Esophagus squamous epithelium (tissue), 5 donors: ENCODE measurements at regions not wholly inside any gene's neighbourhood (a gene's known extent, or its start where the extent isn't known, plus 50 kb on each side); places are given as distances from the start of the nearest gene placed in this dataset.

Experiments
- DNase-seq: peaks from one replicate; lab custom pipeline; 2025; lab: John Stamatoyannopoulos, UW
- H3K27ac ChIP-seq, 4 donors: fragments of 200-600 bp; sonication (generic); one replicate each; pipeline ENCODE4 v1.5.1; 2016 to 2019; ENCODE audit warnings: mild to moderate bottlenecking in 1 of 4
- H3K27me3 ChIP-seq, 4 donors: fragments of 200-600 bp; sonication (generic); 1 replicate in 3 of 4; 2 replicates in 1 of 4; pipeline versions ENCODE4 v1.5.1 to v1.6.0; 2017 to 2021; ENCODE audit warnings: antibody characterized with exemption in 1 of 4
- H3K36me3 ChIP-seq, 3 donors: fragments of 200-600 bp; sonication (generic); one replicate each; pipeline ENCODE4 v1.5.1; 2016 to 2019
- H3K4me1 ChIP-seq, 3 donors: fragments of 200-600 bp; sonication (generic); one replicate each; pipeline ENCODE4 v1.5.1; 2017 to 2019
- H3K4me3 ChIP-seq, 4 donors: fragments of 200-600 bp; sonication (generic); 1 replicate in 3 of 4; 2 replicates in 1 of 4; pipeline ENCODE4 v1.5.1; 2016 to 2019; ENCODE audit warnings: mild to moderate bottlenecking in 2 of 4, moderate library complexity in 1 of 4
- H3K9me3 ChIP-seq, 3 donors: fragments of 200-600 bp; sonication (generic); one replicate each; pipeline ENCODE4 v1.5.1; 2016 to 2019
- CTCF ChIP-seq, 6 experiments: fragments of 450-650 bp in 4 of 6; fragments of 200-600 bp in 2 of 6; sonication (generic) in 2 of 6; IDR thresholded peaks; one replicate each; pipeline ENCODE4 v1.5.1; 2016 to 2019; ENCODE audit warnings: antibody characterized with exemption in 6 of 6, mild to moderate bottlenecking in 4 of 6, moderate library complexity in 4 of 6
- POLR2A ChIP-seq, 4 donors: fragments of 450-650 bp; IDR thresholded peaks; one replicate each; pipeline ENCODE4 v1.6.1; 2017; ENCODE audit warnings: antibody characterized with exemption in 4 of 4, mild to moderate bottlenecking in 4 of 4, moderate library complexity in 3 of 4
- WGBS, 2 donors: methylation state at CpG; one replicate each; pipeline ENCODE4 v1.1.5; 2018; 5-methylcytosine and 5-hydroxymethylcytosine counted together
- intact Hi-C: fragments of 100-400 bp; cut with DNase I; formaldehyde crosslinking; loops from one replicate; pipeline ENCODE4 v1.15.0; 2022
- donor health status: DM: yes; HTN: yes; CAD: no.

- Histone ChIP-seq H3K9me3 (no peaks in the 10 kb centered on the region), H3K36me3 (no peaks in the 10 kb centered on the region), H3K4me3 (no peak overlapping the region), H3K27me3 (no peaks in the 10 kb centered on the region), H3K4me1 (peaks cover 29 to 89% (median 43%) of the 10 kb centered on the region in 3 donors), H3K27ac (peak overlapping the region in 2 of 4 donors; percentile 91 to 96)
- DNase-seq = no peak
- 52 to 57% methylated on average over 4 of the region's 4 CpGs for WGBS, 2 donors
- TF ChIP-seq CTCF (IDR thresholded peaks at IDR 0.05) = no peak
- no peak for TF ChIP-seq POLR2A (IDR thresholded peaks at IDR 0.05)
- intact Hi-C loops = loop anchor here (5.0 to 10.0 kb wide), 2 partner anchors 108 to 211 kb away; partner anchors contain the start of gene SERTAD2
These were observed 125.9 kb upstream of the SLC1A4 start for GRCh38 chr2:64863097-64863820.

- Histone ChIP-seq H3K4me3 (peak overlapping the region; percentile 40 to 83 (median 61)), H3K27me3 (no peaks in the 10 kb centered on the region), H3K4me1 (peaks cover 11 to 69% (median 24%) of the 10 kb centered on the region in 3 donors), H3K9me3 (no peaks in the 10 kb centered on the region), H3K27ac (peak overlapping the region; percentile 91 to 96 (median 91)), H3K36me3 (no peaks in the 10 kb centered on the region)
- DNase-seq = no peak
- TF ChIP-seq POLR2A (IDR thresholded peaks at IDR 0.05) (no peak), CTCF (IDR thresholded peaks at IDR 0.05) (peak in 5 of 6 experiments; percentile 38 to 100 (median 99))
- 0% methylated on average over 5 to 9 of the region's 67 CpGs for WGBS, 2 donors
- intact Hi-C loops = loop anchor here (5.0 to 10.0 kb wide), 2 partner anchors 110 to 273 kb away; no protein-coding TSS in a partner anchor
These were observed 123.9 kb upstream of the SLC1A4 start for GRCh38 chr2:64865073-64865830.

- TF ChIP-seq POLR2A (IDR thresholded peaks at IDR 0.05) = no peak
- peak in 1 of 6 experiments; percentile 57 for TF ChIP-seq CTCF (IDR thresholded peaks at IDR 0.05)
- H3K4me1 ChIP-seq = peaks cover 9 to 63% (median 19%) of the 10 kb centered on the region in 3 donors
- peak overlapping the region; percentile 40 to 83 (median 61) for H3K4me3 ChIP-seq
- no peak for DNase-seq
- H3K27me3 ChIP-seq = no peaks in the 10 kb centered on the region
- no peaks in the 10 kb centered on the region for H3K36me3 ChIP-seq
- no peaks in the 10 kb centered on the region for H3K9me3 ChIP-seq
- WGBS, 2 donors = 40 to 41% methylated on average over 10 of the region's 10 CpGs
- intact Hi-C loops = loop anchor here (5.0 to 10.0 kb wide), 2 partner anchors 111 to 274 kb away; no protein-coding TSS in a partner anchor
- H3K27ac ChIP-seq = peak overlapping the region; percentile 91 to 96 (median 91)
These were observed 123.3 kb upstream of the SLC1A4 start for GRCh38 chr2:64865831-64866345.

GRCh38 chr2:64866797-64867196 is 122.4 kb upstream of the SLC1A4 start:
- H3K27ac ChIP-seq = peak overlapping the region in 2 of 4 donors; percentile 13 to 36
- 41 to 52% methylated on average over 5 to 7 of the region's 8 CpGs for WGBS, 2 donors
- peaks cover 9 to 54% (median 15%) of the 10 kb centered on the region in 3 donors for H3K4me1 ChIP-seq
- TF ChIP-seq POLR2A (IDR thresholded peaks at IDR 0.05) (no peak), CTCF (IDR thresholded peaks at IDR 0.05) (no peak)
- no peak overlapping the region for H3K4me3 ChIP-seq
- intact Hi-C loops = loop anchor here (5.0 to 10.0 kb wide), 2 partner anchors 112 to 274 kb away; no protein-coding TSS in a partner anchor
- H3K9me3 ChIP-seq = no peaks in the 10 kb centered on the region
- H3K27me3 ChIP-seq = no peaks in the 10 kb centered on the region
- DNase-seq = no peak
- H3K36me3 ChIP-seq = no peaks in the 10 kb centered on the region
